ENCODE measurements at regions not wholly inside any gene's neighbourhood (a gene's known extent, or its start where the extent isn't known, plus 50 kb on each side); places are given as distances from the start of the nearest gene placed in this dataset.

DNA sequence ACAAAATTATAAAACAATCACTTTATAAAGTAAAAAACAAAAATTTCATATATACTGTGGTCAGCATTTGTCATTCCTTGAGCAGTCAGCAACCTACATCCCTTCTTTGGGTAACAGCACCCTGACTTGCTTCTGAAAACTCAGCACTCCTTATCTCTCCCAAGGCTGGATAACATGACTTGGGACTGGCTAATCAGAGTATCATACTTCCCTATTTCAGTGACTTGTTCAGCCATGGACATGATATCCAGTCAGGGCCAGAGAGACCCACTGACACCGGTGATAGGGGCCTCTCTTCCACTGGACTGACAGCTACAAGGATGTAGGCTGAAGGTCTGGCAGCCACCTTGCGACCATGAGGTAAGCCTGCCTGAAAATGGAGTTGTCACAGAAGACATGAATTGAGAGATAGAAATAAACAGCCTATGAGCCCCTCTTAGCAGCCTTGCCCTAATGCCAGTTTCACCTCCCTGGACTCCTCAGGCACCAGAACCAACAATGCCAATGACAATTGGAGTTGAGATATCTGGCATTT, 84.4 kb upstream of the NEBL start:
- DNase-seq (ENCODE audit: low read depth): no peak

DNA sequence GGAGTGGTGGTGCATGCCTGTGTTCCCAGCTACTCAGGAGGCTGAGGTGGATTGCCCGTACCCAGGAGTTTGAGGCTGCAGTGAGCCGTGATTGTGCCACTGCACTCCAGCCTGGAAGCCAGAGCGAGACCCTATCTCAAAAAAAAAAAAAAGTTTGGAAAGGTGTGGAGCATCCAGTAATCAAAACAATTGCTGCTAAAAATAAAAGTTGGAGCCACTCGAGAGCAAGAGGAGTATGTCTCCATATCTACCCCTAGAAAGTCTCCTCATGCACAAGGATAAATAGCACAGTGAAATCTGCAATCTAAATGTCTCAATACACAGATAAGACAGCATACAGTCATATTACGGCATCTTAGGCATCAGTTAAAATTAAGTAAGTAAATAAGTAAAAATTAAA, 81.5 kb upstream of the NEBL start:
- DNase-seq (ENCODE audit: low read depth): no peak

- no peak for DNase-seq (ENCODE audit: low read depth)
Observed at GRCh38 chr10:20977300-20977699, 80.2 kb upstream of the NEBL start.

DNA sequence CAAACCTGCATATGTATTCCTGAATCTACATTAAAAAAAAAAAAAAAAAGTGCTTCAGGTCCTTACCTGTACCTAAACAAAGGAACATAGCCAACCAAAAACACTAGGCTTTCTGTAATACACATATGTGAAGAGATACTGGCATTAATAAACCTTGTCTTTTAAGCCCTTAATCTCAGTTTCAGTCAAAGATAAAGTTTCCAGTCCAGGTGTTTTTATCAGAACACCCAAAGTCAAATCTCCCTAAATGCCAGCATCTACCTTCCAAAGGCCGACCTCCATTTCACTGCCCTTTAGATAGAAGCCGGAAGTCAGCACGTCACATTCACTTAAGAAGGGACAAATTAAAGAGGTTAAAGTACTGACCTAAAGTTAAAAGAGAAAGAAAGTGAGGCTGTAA, 79.8 kb upstream of the NEBL start:
- no peak for DNase-seq (ENCODE audit: low read depth)

DNA sequence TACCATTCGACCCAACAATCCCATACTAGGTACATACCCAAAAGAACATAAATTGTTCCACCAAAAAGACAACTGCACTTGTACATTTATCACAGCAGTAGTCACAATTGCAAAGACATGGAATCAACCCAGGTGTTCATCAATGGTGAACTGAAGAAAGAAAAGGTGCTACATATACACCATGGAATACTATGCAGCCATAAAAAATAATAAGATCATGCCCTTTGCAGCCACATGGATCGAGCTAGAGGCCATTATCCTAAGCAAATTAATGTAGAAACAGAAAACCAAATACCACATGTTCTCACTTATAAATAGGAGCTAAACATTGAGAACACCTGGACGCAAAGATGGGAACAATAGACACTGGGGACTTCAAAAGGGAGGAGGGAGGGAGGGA, 79.3 kb upstream of the NEBL start:
- no peak for DNase-seq (ENCODE audit: low read depth)

DNA sequence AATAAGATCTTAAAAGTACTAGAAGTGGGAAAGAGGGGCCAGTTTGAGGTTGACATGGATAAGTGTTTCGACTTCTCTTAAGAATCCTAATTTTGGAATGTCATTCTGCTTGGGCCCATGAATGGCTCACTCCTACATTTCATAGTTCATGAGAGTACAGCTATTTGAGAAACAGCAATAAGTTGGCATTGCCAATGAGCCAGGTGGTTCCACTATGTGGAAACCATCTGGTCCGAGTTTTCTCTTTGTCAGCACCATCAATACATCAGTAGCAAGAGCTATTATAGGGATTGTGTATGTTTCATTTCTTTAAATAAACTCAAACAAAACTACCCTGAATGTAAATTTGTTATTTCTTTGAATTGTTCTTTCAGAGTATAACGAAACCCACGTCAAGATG, 78.1 kb upstream of the NEBL start:
- no peak for DNase-seq (ENCODE audit: low read depth)

DNA sequence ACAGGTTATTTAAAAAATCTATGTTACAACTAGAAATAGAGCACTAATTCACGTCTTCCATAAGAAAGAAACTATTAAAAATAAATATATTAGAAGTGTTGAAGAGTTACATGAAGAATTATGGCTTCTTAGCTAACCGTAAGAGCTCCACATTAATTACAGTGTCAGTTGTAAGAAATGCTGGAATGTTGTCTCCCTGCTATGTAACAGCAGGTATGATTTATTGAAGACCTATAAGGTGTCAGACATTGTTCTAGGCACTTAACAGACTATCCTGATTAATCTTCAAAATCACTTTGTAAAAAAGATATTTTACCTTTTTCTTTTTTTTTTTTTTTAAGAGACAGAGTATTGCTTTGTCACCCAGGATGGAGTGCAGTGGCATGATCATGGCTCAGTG, 75.8 kb upstream of the NEBL start:
- no peak for DNase-seq (ENCODE audit: low read depth)

GRCh38 chr10:20971901-20972300, 74.8 kb upstream of the NEBL start:
- DNase-seq (ENCODE audit: low read depth): no peak

- DNase-seq (ENCODE audit: low read depth): no peak
Observed at GRCh38 chr10:20970708-20971107, 73.6 kb upstream of the NEBL start.

DNA sequence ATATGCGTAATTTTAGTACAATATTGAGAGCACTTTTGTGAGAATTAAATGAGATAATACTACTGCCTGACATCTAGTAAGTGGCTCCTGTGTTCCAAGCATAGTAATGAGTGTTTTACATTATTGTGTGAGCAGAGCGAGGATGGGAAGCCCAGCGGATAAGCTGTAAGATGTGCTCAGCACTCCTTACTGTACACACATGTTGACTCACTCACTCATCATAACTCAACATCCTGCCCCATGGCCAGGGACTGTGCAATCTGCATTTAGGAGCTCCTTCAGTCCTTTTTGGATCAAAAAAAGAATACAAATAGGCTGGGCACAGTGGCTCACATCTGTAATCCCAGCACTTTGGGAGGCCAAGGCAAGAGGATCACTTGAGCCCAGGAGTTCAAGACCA, 72.9 kb upstream of the NEBL start:
- DNase-seq (ENCODE audit: low read depth): no peak

DNA sequence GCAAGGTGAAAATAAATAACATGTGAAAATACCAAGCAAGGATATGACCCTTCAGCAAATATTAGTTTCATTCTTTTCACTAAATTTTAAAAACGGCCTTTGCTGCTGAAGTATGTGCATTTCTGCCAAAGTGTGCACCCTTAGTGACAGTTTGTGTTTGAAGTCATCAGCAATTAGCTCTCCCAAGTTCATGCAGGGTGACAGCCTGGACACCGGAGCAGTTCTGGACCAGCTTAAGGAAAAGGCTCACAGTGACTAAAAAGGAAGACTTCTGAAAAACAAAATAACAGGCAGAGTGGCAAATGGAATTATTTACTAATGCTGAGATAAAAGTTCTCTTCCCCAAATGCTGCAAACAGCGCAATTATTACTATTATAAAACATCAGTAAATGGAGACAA, 69.3 kb upstream of the NEBL start:
- no peak for DNase-seq (ENCODE audit: low read depth)

- no peak for DNase-seq (ENCODE audit: low read depth)
Observed at GRCh38 chr10:20963721-20964595, 66.8 kb upstream of the NEBL start.

GRCh38 chr10:20963056-20963455, 65.9 kb upstream of the NEBL start:
- DNase-seq (ENCODE audit: low read depth): no peak

DNA sequence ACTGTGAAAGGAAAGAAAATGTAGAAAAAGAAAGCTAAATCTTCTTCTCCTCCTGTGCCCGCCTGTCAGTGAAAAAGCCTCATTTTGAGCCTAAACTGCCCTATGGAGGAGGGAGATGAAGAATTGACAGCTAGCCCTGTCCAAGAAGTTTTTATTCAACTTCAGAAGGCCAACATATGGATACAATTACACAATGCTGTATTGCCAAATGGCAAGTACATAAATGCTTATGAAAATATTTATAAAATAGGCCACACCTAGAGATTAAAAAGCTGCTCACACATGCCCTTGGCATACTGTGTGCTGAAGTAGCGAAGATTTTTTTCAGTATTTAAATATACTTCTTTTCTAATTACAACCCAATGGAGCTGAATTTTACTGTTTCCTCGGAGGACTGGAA, 65.1 kb upstream of the NEBL start:
- no peak for DNase-seq (ENCODE audit: low read depth)

DNA sequence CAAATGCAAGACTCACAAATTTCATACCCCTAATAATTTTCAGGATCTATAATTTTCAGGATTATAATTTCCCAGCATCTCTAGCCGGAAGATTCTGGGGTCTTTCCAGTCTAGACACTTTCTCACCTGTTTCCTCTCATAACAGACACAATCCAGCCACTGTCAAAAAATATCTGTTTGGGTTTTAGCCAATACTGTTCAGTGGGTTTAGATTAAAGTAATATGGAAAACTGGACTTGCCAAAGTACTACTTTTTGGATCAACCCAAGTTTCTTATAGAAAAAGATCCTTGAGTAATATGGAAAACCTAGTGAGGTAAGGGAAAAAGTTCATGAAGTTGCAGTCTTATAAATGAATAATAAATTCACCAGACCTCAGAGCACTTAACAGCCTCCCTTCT, 62.1 kb upstream of the NEBL start:
- DNase-seq (ENCODE audit: low read depth): no peak

- no peak for DNase-seq (ENCODE audit: low read depth)
Observed at GRCh38 chr10:20958764-20959163, 61.7 kb upstream of the NEBL start.

DNA sequence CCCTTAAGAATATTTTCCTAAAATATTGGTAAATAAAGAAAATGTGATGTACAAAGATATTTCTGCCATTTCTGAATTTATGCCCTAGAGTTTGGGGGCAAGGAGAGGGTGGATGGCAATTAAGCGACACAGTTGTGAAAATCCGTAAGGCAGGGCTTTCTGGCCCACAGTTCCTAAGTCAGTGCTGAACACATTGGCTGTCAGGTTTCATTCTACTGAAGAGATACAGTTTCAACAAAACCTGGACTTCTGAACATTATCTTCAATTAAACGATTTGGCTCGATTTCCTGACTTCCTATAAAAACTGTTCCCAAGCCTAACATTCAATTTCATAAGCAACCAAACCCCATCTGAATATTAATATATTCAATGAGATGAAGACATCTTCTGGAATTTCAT, 61.1 kb upstream of the NEBL start:
- no peak for DNase-seq (ENCODE audit: low read depth)

DNA sequence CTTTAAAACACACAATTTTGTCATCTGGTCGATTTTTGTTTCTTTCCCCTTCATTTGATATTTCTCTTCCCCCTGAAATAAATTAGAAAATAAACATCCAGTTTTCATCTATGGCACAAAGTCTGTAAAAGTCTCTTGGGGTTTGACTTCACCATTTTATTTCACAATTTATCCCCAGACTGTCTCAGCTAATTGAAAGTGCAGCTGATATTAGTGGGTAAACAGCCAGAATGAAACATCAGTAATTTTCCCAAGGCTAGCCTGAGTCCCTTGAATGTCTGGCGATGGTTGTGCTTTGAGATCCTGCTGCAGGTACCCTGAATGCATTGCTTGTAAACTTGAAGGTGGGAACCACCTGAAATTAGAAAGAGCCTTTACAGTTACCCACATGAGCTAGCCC, 60.6 kb upstream of the NEBL start:
- no peak for DNase-seq (ENCODE audit: low read depth)

- no peak for DNase-seq (ENCODE audit: low read depth)
Observed at GRCh38 chr10:20956843-20957242, 59.7 kb upstream of the NEBL start.

GRCh38 chr10:20955355-20955893, 58.3 kb upstream of the NEBL start:
- no peak for DNase-seq (ENCODE audit: low read depth)

GRCh38 chr10:20954519-20954918, 57.4 kb upstream of the NEBL start:
- no peak for DNase-seq (ENCODE audit: low read depth)

DNA sequence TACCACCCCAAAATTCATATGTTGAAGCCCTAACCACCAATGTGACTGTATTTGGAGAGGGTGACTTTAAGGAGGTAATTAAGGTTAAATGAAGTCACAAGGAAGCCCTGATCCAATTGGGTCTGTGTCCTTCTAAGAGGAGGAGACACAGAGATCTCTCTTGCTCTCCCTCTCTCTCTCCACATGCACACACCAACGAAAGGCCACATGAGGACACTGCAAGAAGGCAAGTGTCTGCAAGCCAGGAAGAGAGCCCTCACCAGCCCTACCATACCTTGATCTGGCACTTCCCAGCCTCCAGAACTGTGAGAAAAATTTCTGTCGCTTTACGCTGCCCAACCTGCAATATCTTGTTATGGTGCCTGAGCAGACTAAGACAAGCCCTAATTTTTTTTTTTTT, 56.0 kb upstream of the NEBL start:
- DNase-seq (ENCODE audit: low read depth): no peak

DNA sequence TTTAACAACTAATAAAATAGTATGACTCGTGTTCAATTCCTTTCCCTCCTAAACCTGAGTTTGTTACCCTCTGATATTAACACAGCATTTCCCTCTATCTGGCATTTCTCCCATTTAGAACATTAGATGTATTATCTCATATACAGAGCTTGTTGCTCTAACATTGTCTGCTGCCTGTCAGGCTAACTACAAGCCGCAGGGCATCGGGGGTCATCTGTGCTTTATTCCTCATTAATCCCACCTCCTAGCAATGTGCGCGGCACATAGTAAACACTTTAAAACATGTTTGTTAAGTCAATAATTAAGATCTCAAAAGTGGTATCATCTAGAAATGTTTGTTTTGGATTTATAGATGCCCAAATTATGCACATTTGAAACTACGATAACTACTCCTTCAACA, 52.9 kb upstream of the NEBL start:
- no peak for DNase-seq (ENCODE audit: low read depth)

Measured in stromal cell of bone marrow (primary cell).